Tibial nerve (tissue), 3 donors: ENCODE measurements at regions not wholly inside any gene's neighbourhood (a gene's known extent, or its start where the extent isn't known, plus 50 kb on each side); places are given as distances from the start of the nearest gene placed in this dataset.

Source experiments
- CTCF ChIP-seq, 5 experiments: fragments of 200-600 bp in 3 of 5; fragments of 450-650 bp in 2 of 5; sonication (generic) in 3 of 5; IDR thresholded peaks; one replicate each; pipeline ENCODE4 v1.5.1; 2016 to 2019; ENCODE audit warnings: antibody characterized with exemption in 5 of 5, mild to moderate bottlenecking in 3 of 5, moderate library complexity in 2 of 5
- POLR2A ChIP-seq, 2 donors: fragments of 450-650 bp; IDR thresholded peaks; one replicate each; pipeline ENCODE4 v1.6.1; 2017; ENCODE audit warnings: antibody characterized with exemption in 2 of 2, mild to moderate bottlenecking in 2 of 2, moderate library complexity in 2 of 2

- TF ChIP-seq POLR2A (IDR thresholded peaks at IDR 0.05) (no peak), CTCF (IDR thresholded peaks at IDR 0.05) (no peak)
These were observed 1629.7 kb upstream of the TMEFF2 start for GRCh38 chr2:193824474-193824873.
